Natural killer cell (primary cell): ENCODE measurements at regions not wholly inside any gene's neighbourhood (a gene's known extent, or its start where the extent isn't known, plus 50 kb on each side); places are given as distances from the start of the nearest gene placed in this dataset.

ENCODE experiments used
- ATAC-seq, 3 donors: fragments of 150-1000 bp in 2 of 3; fragments of 200-7000 bp in 1 of 3; cut with Tn5 transposase; 1 replicate in 1 of 3; 2 replicates in 2 of 3; pipeline ENCODE4 v1.10.0; 2021; ENCODE audit warnings: mild to moderate bottlenecking in 2 of 3, moderate library complexity in 2 of 3
- DNase-seq, 2 donors: peaks; one replicate each; pipeline versions ENCODE4 v3.0.0 to v3.0.0-alpha.2; 2013 to 2021; ENCODE audit warnings: mixed read lengths in 1 of 2
- H3K27ac ChIP-seq: one replicate; pipeline ENCODE4 v1.5.1; 2013; ENCODE audit warnings: mild to moderate bottlenecking, low read length
- H3K27me3 ChIP-seq: one replicate; pipeline ENCODE4 v1.6.1; 2013; ENCODE audit warnings: low read length; ENCODE audit not compliant: control insufficient read depth, insufficient read depth
- H3K36me3 ChIP-seq: one replicate; pipeline ENCODE4 v1.6.1; 2013; ENCODE audit warnings: low read length; ENCODE audit not compliant: control insufficient read depth, insufficient read depth
- H3K4me1 ChIP-seq: one replicate; pipeline ENCODE4 v1.6.1; 2013; ENCODE audit warnings: low read length; ENCODE audit not compliant: control insufficient read depth, insufficient read depth
- H3K4me3 ChIP-seq: one replicate; pipeline ENCODE4 v1.5.1; 2013; ENCODE audit warnings: low read length
- H3K9me3 ChIP-seq: one replicate; pipeline ENCODE4 v1.6.1; 2013; ENCODE audit warnings: low read length; ENCODE audit not compliant: control insufficient read depth, insufficient read depth
- H3K27ac Mint-ChIP-seq, 2 donors: one replicate each; pipeline ENCODE4 v1.8.0; 2022; ENCODE audit warnings: mild to moderate bottlenecking in 2 of 2, mixed read lengths in 2 of 2, moderate library complexity in 1 of 2
- H3K27me3 Mint-ChIP-seq, 2 donors: one replicate each; pipeline ENCODE4 v1.8.0; 2022; ENCODE audit warnings: low read depth in 2 of 2, mixed read lengths in 2 of 2
- H3K36me3 Mint-ChIP-seq: one replicate; pipeline ENCODE4 v1.8.0; 2022; ENCODE audit warnings: mixed read lengths
- H3K4me1 Mint-ChIP-seq, 2 donors: one replicate each; pipeline ENCODE4 v1.8.0; 2022; ENCODE audit warnings: mixed read lengths in 2 of 2
- H3K4me3 Mint-ChIP-seq: one replicate; pipeline ENCODE4 v1.8.0; 2022; ENCODE audit warnings: mild to moderate bottlenecking, moderate library complexity, mixed read lengths
- H3K9me3 Mint-ChIP-seq, 2 donors: one replicate each; pipeline ENCODE4 v1.8.0; 2022; ENCODE audit warnings: mixed read lengths in 2 of 2
- WGBS: methylation state at CpG from one replicate; pipeline ENCODE4 v1.1.7; 2013; ENCODE audit warnings: missing lambda C conversion rate; ENCODE audit not compliant: insufficient coverage; 5-methylcytosine and 5-hydroxymethylcytosine counted together
- intact Hi-C: fragments of 100-400 bp; cut with micrococcal nuclease; formaldehyde crosslinking; loops from one replicate; pipeline ENCODE4 v1.14.2; 2022
- TF ChIP-seq, protein P1 (sequence below): fragments of 200-600 bp; IDR thresholded peaks from one replicate; pipeline ENCODE4 v1.8.0; 2022; ENCODE audit warnings: antibody characterized with exemption

DNA sequence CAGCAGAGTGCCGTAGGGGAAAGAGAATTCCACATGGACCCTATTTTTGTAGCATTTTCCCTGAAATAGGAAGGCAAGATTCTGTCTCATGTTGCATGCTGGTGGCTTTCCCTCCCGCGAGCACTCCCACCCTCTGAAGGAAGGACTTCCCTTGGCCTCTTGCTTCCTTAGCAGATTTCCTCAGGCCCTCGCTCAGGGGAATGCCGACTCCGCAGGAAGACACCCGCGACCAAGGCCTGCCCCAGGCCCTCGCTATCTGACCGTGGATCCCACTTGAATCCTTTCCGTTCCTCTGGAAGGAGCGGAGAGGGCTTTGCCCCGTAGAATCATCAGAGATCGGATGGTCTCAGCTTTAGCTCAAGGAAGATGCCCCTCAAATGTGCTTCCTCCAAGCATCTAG is 179.4 kb upstream of the FOXF1 start:
- Histone ChIP-seq H3K9me3 (no peaks in the 10 kb centered on the region), H3K4me1 (no peaks in the 10 kb centered on the region), H3K27ac (no peak overlapping the region), H3K4me3 (no peak overlapping the region), H3K36me3 (no peaks in the 10 kb centered on the region), H3K27me3 (peaks cover 2% of the 10 kb centered on the region)
- H3K4me3 Mint-ChIP-seq: no peak overlapping the region
- ATAC-seq: no peak
- intact Hi-C loops: no loop called here
- no peaks in the 10 kb centered on the region for H3K9me3 Mint-ChIP-seq
- WGBS: 19% methylated on average over 14 of the region's 14 CpGs
- no peak for DNase-seq
- no peak overlapping the region for H3K27ac Mint-ChIP-seq
- H3K4me1 Mint-ChIP-seq: no peaks in the 10 kb centered on the region
- H3K27me3 Mint-ChIP-seq: peaks cover 19 to 28% of the 10 kb centered on the region in 2 donors
- no peaks in the 10 kb centered on the region for H3K36me3 Mint-ChIP-seq
- TF ChIP-seq, protein P1, sequence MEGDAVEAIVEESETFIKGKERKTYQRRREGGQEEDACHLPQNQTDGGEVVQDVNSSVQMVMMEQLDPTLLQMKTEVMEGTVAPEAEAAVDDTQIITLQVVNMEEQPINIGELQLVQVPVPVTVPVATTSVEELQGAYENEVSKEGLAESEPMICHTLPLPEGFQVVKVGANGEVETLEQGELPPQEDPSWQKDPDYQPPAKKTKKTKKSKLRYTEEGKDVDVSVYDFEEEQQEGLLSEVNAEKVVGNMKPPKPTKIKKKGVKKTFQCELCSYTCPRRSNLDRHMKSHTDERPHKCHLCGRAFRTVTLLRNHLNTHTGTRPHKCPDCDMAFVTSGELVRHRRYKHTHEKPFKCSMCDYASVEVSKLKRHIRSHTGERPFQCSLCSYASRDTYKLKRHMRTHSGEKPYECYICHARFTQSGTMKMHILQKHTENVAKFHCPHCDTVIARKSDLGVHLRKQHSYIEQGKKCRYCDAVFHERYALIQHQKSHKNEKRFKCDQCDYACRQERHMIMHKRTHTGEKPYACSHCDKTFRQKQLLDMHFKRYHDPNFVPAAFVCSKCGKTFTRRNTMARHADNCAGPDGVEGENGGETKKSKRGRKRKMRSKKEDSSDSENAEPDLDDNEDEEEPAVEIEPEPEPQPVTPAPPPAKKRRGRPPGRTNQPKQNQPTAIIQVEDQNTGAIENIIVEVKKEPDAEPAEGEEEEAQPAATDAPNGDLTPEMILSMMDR: no peak

DNA sequence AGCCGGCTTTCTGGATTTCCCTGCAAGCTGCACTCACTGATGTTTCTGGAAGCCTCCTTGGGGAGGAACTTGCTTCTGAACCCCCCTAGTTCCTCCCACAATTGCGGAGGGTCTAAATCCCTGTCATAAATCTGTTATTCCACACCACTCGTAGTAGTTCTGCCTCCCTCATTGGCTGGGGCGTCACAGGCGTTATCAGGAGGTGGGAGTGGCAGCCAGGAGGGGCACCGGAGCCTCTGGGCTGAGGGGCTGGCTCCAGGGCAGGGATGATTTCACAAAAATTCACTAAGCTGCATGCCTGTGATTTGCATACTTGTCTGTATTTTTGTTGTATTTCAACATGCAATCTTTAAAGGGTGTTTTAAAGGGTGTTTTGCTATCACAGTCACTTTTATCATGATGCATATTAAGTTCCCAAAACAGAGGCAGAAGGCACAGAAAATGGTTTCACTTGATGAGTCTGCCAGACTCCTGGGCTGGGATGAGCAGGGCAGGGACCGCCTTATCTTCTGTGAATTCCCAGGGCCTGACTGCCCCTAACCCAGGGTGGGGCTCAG is 176.2 kb upstream of the FOXF1 start:
- peaks cover 2% of the 10 kb centered on the region for H3K27me3 ChIP-seq
- no peak overlapping the region for H3K4me3 ChIP-seq
- no peaks in the 10 kb centered on the region for H3K4me1 ChIP-seq
- no peaks in the 10 kb centered on the region for H3K4me1 Mint-ChIP-seq
- TF ChIP-seq, protein P1: no peak
- no peak overlapping the region for H3K27ac ChIP-seq
- H3K4me3 Mint-ChIP-seq: no peak overlapping the region
- H3K27me3 Mint-ChIP-seq: peaks cover 19 to 33% of the 10 kb centered on the region in 2 donors
- H3K9me3 Mint-ChIP-seq: no peaks in the 10 kb centered on the region
- intact Hi-C loops: no loop called here
- no peaks in the 10 kb centered on the region for H3K36me3 Mint-ChIP-seq
- 15% methylated on average over 7 of the region's 7 CpGs for WGBS
- DNase-seq (no peak), ATAC-seq (no peak)
- H3K9me3 ChIP-seq: no peaks in the 10 kb centered on the region
- H3K36me3 ChIP-seq: no peaks in the 10 kb centered on the region
- H3K27ac Mint-ChIP-seq: no peak overlapping the region

DNA sequence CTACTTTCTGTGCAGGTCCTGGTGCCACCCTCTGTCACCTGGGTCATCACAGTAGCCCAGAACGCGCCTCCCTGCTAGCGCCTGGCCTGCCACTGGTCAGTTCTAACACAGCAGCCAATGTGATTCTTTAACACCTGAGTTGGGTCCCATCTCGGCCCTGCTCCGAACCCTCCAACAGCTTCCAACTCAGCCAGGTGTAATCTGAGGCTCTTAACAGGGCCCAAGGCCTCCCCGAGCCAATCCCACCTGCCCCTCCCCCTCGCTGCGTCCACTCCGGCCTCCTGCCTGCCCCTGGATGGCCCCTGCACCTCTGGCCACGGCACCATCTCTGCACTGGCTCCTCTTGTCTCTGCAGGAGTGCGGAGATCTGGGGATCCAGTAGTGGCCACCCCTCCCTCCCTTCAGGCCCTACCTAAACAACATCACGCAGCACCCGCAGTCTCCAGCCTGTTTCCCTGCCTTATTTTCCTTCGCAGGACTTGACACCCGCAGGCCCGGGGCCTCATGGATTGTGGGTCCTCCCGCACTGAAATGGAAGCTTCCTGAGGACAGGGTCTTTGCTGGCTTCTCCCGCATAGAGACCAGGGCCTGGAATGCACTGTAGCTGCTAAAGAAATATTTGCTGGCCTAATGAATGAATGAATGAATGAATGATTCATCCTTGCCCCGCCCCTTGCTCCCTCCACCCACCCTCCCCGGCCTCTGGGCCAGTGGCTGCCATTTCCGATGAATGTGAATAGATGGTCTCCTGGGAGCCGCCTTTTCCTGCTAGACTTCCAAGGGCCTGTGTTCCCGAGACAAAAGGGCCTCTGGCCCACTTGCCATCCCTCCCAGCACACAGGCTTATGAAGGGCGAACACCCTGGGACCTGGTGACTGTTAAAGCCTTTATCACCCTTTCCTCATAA is 174.8 kb upstream of the FOXF1 start:
- intact Hi-C loops: no loop called here

More for the DNA sequence above, 174.8 kb upstream of the FOXF1 start:
- Mint-ChIP-seq H3K4me1 (no peaks in the 10 kb centered on the region), H3K36me3 (no peaks in the 10 kb centered on the region), H3K9me3 (no peaks in the 10 kb centered on the region), H3K4me3 (no peak overlapping the region), H3K27ac (no peak overlapping the region), H3K27me3 (peaks cover 18 to 35% of the 10 kb centered on the region in 2 donors)
- Histone ChIP-seq H3K27me3 (peaks cover 2% of the 10 kb centered on the region), H3K36me3 (no peaks in the 10 kb centered on the region), H3K9me3 (no peaks in the 10 kb centered on the region), H3K4me3 (no peak overlapping the region), H3K27ac (no peak overlapping the region), H3K4me1 (no peaks in the 10 kb centered on the region)
- TF ChIP-seq, protein P1: no peak
- DNase-seq (no peak), ATAC-seq (no peak)
- WGBS: 75% methylated on average over 21 of the region's 24 CpGs
